ENCODE measurements at regions not wholly inside any gene's neighbourhood (a gene's known extent, or its start where the extent isn't known, plus 50 kb on each side); places are given as distances from the start of the nearest gene placed in this dataset.
"Not testable (repeated sequence)": the region's sequence is repeated elsewhere in the genome, so short reads cannot be mapped to it uniquely, and the experiment has no call there.

GRCh38 chr7:97422046-97422445 is 304.5 kb downstream of the SDHAF3 start:
- DNase-seq (ENCODE audit: low read depth) = no peak
- H3K4me3 ChIP-seq (ENCODE audit: low read depth, low read length) = no peak overlapping the region
- TF ChIP-seq CTCF (IDR thresholded peaks at IDR 0.05; ENCODE audit: insufficient read depth, low read length) = no peak

- no peak overlapping the region for H3K4me3 ChIP-seq (ENCODE audit: low read depth, low read length)
- no peak for TF ChIP-seq CTCF (IDR thresholded peaks at IDR 0.05; ENCODE audit: insufficient read depth, low read length)
- DNase-seq (ENCODE audit: low read depth) = no peak
Measured at GRCh38 chr7:97430006-97430405, 301.9 kb upstream of the TAC1 start.

- no peak for TF ChIP-seq CTCF (IDR thresholded peaks at IDR 0.05; ENCODE audit: insufficient read depth, low read length)
- no peak overlapping the region for H3K4me3 ChIP-seq (ENCODE audit: low read depth, low read length)
- no peak for DNase-seq (ENCODE audit: low read depth)
Measured at GRCh38 chr7:97439637-97440214, 292.2 kb upstream of the TAC1 start.

- no peak for DNase-seq (ENCODE audit: low read depth)
- TF ChIP-seq CTCF (IDR thresholded peaks at IDR 0.05; ENCODE audit: insufficient read depth, low read length) = no peak
- H3K4me3 ChIP-seq (ENCODE audit: low read depth, low read length) = no peak overlapping the region
Measured at GRCh38 chr7:97446361-97446760, 285.5 kb upstream of the TAC1 start.

DNA sequence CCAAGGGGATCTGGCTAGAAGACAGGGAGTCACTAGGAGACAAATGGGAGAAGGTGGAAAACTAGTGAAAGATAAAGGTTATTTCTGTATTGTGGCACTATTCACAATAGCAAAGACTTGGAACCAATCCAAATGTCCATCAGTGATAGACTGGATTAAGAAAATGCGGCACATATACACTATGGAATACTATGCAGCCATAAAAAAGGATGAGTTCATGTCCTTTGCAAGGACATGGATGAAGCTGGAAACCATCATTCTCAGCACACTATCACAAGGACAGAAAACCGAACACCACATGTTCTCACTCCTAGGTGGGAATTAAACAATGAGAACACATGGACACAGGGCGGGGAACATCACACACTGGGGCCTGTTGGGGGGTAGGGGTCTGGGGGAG is 282.4 kb upstream of the TAC1 start:
- DNase-seq (ENCODE audit: low read depth) = not testable (repeated sequence)

GRCh38 chr7:97450516-97450915 is 281.4 kb upstream of the TAC1 start:
- H3K4me3 ChIP-seq (ENCODE audit: low read depth, low read length) = no peak overlapping the region
- no peak for TF ChIP-seq CTCF (IDR thresholded peaks at IDR 0.05; ENCODE audit: insufficient read depth, low read length)
- DNase-seq (ENCODE audit: low read depth) = no peak

More for the DNA sequence above, 282.4 kb upstream of the TAC1 start:
- H3K4me3 ChIP-seq (ENCODE audit: low read depth, low read length) = not testable (repeated sequence)

DNA sequence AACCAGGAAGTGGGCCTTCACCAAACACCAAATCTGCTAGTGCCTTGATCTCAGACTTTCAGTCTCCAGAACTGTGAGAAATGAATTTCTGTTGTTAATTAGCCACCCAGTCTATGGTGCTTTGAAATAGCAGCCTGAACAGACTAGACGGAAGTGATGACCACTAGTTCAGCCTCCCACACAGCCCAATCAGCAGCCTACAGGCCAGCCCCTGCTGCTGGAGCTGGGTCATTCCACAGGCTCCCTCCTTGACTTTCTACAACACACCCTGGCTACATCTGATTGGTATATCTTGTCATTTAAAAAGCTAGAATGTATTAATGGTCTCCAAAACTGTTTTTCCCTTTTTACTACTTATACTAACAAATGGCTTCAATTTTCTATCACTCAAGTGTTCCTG is 277.2 kb upstream of the TAC1 start:
- no peak for TF ChIP-seq CTCF (IDR thresholded peaks at IDR 0.05; ENCODE audit: insufficient read depth, low read length)
- DNase-seq (ENCODE audit: low read depth) = no peak

More for the DNA sequence above, 277.2 kb upstream of the TAC1 start:
- H3K4me3 ChIP-seq (ENCODE audit: low read depth, low read length) = no peak overlapping the region

All from fibroblast of the aortic adventitia (primary cell).